MG63 (cell line): ENCODE measurements at regions not wholly inside any gene's neighbourhood (a gene's known extent, or its start where the extent isn't known, plus 50 kb on each side); places are given as distances from the start of the nearest gene placed in this dataset.
"Not testable (repeated sequence)": the region's sequence is repeated elsewhere in the genome, so short reads cannot be mapped to it uniquely, and the experiment has no call there.

ENCODE experiments used
- DNase-seq: peaks from one replicate; pipeline ENCODE4 v3.0.0-alpha.2; 2020
- H3K27me3 ChIP-seq: fragments of 250-450 bp; sonication (Bioruptor Pico); 2 replicates; pipeline ENCODE4 v1.5.1; 2020; ENCODE audit warnings: mild to moderate bottlenecking, moderate library complexity
- H3K36me3 ChIP-seq: fragments of 250-450 bp; sonication (Bioruptor Pico); 2 replicates; pipeline ENCODE4 v1.5.1; 2020; ENCODE audit warnings: mild to moderate bottlenecking, moderate library complexity
- H3K4me3 ChIP-seq: fragments of 250-450 bp; sonication (Bioruptor Pico); 2 replicates; pipeline ENCODE4 v1.5.1; 2020; ENCODE audit warnings: mild to moderate bottlenecking, moderate library complexity
- H3K9me3 ChIP-seq: fragments of 250-450 bp; sonication (Bioruptor Pico); 2 replicates; pipeline ENCODE4 v1.5.1; 2020; ENCODE audit warnings: mild to moderate bottlenecking, moderate library complexity

GRCh38 chr10:53357587-53357986, 585.0 kb upstream of the MBL2 start:
- DNase-seq, result no peak
- Histone ChIP-seq H3K4me3 (no peak overlapping the region), H3K27me3 (no peaks in the 10 kb centered on the region), H3K9me3 (no peaks in the 10 kb centered on the region), H3K36me3 (no peaks in the 10 kb centered on the region)

- peak; percentile 2 for DNase-seq
- no peaks in the 10 kb centered on the region for H3K36me3 ChIP-seq
- no peak overlapping the region for H3K4me3 ChIP-seq
- H3K9me3 ChIP-seq, result no peaks in the 10 kb centered on the region
- H3K27me3 ChIP-seq, result no peaks in the 10 kb centered on the region
These were observed 584.2 kb upstream of the MBL2 start for GRCh38 chr10:53356616-53357349.

- DNase-seq, H3K27me3 ChIP-seq, H3K36me3 ChIP-seq, H3K9me3 ChIP-seq, H3K4me3 ChIP-seq: not testable (repeated sequence)
These were observed 569.9 kb upstream of the MBL2 start for GRCh38 chr10:53342531-53342930.

- H3K27me3 ChIP-seq, H3K4me3 ChIP-seq, H3K36me3 ChIP-seq, DNase-seq, H3K9me3 ChIP-seq: not testable (repeated sequence)
These were observed 565.6 kb upstream of the MBL2 start for GRCh38 chr10:53338199-53338598.

GRCh38 chr10:53335803-53336422, 563.3 kb upstream of the MBL2 start:
- H3K36me3 ChIP-seq, H3K27me3 ChIP-seq, DNase-seq, H3K4me3 ChIP-seq, H3K9me3 ChIP-seq: not testable (repeated sequence)

GRCh38 chr10:53331460-53331859, 558.9 kb upstream of the MBL2 start:
- Histone ChIP-seq H3K4me3 (no peak overlapping the region), H3K27me3 (no peaks in the 10 kb centered on the region), H3K9me3 (no peaks in the 10 kb centered on the region), H3K36me3 (no peaks in the 10 kb centered on the region)
- no peak for DNase-seq

- H3K36me3 ChIP-seq, H3K27me3 ChIP-seq, H3K4me3 ChIP-seq, H3K9me3 ChIP-seq, DNase-seq: not testable (repeated sequence)
These were observed 554.1 kb upstream of the MBL2 start for GRCh38 chr10:53326401-53327305.

GRCh38 chr10:53325066-53325465, 552.5 kb upstream of the MBL2 start:
- Histone ChIP-seq H3K9me3 (no peaks in the 10 kb centered on the region), H3K27me3 (no peaks in the 10 kb centered on the region), H3K36me3 (no peaks in the 10 kb centered on the region), H3K4me3 (no peak overlapping the region)
- peak; percentile 3 for DNase-seq

GRCh38 chr10:53315709-53316108, 543.1 kb upstream of the MBL2 start:
- H3K36me3 ChIP-seq, result no peaks in the 10 kb centered on the region
- no peak overlapping the region for H3K4me3 ChIP-seq
- no peak for DNase-seq
- H3K27me3 ChIP-seq, result no peaks in the 10 kb centered on the region
- H3K9me3 ChIP-seq, result no peaks in the 10 kb centered on the region

- Histone ChIP-seq H3K27me3 (no peaks in the 10 kb centered on the region), H3K9me3 (no peaks in the 10 kb centered on the region), H3K36me3 (no peaks in the 10 kb centered on the region), H3K4me3 (no peak overlapping the region)
- DNase-seq, result peak; percentile 48
These were observed 542.3 kb upstream of the MBL2 start for GRCh38 chr10:53314876-53315275.

- Histone ChIP-seq H3K4me3 (no peak overlapping the region), H3K9me3 (no peaks in the 10 kb centered on the region), H3K27me3 (no peaks in the 10 kb centered on the region), H3K36me3 (no peaks in the 10 kb centered on the region)
- no peak for DNase-seq
These were observed 525.9 kb upstream of the MBL2 start for GRCh38 chr10:53298443-53298842.

GRCh38 chr10:53284615-53285182, 512.1 kb upstream of the MBL2 start:
- Histone ChIP-seq H3K27me3 (no peaks in the 10 kb centered on the region), H3K36me3 (no peaks in the 10 kb centered on the region), H3K9me3 (no peaks in the 10 kb centered on the region), H3K4me3 (no peak overlapping the region)
- no peak for DNase-seq

- Histone ChIP-seq H3K27me3 (no peaks in the 10 kb centered on the region), H3K36me3 (no peaks in the 10 kb centered on the region), H3K4me3 (no peak overlapping the region), H3K9me3 (no peaks in the 10 kb centered on the region)
- DNase-seq, result no peak
These were observed 504.2 kb upstream of the MBL2 start for GRCh38 chr10:53276797-53277196.

GRCh38 chr10:53269482-53269881, 496.9 kb upstream of the MBL2 start:
- DNase-seq, result no peak
- H3K9me3 ChIP-seq, result no peaks in the 10 kb centered on the region
- H3K4me3 ChIP-seq, result no peak overlapping the region
- no peaks in the 10 kb centered on the region for H3K36me3 ChIP-seq
- H3K27me3 ChIP-seq, result no peaks in the 10 kb centered on the region; the same call in 1 of the 2 replicates

- Histone ChIP-seq H3K36me3 (no peaks in the 10 kb centered on the region), H3K4me3 (no peak overlapping the region), H3K9me3 (no peaks in the 10 kb centered on the region), H3K27me3 (no peaks in the 10 kb centered on the region; the same call in 1 of the 2 replicates)
- no peak for DNase-seq
These were observed 487.6 kb upstream of the MBL2 start for GRCh38 chr10:53260213-53260612.

- no peak overlapping the region for H3K4me3 ChIP-seq
- no peaks in the 10 kb centered on the region for H3K9me3 ChIP-seq
- H3K27me3 ChIP-seq, result no peaks in the 10 kb centered on the region
- no peak for DNase-seq
- H3K36me3 ChIP-seq, result no peaks in the 10 kb centered on the region
These were observed 484.0 kb upstream of the MBL2 start for GRCh38 chr10:53256623-53257022.

- no peak for DNase-seq
- no peaks in the 10 kb centered on the region for H3K27me3 ChIP-seq
- H3K4me3 ChIP-seq, result no peak overlapping the region
- no peaks in the 10 kb centered on the region for H3K9me3 ChIP-seq
- no peaks in the 10 kb centered on the region for H3K36me3 ChIP-seq
These were observed 483.1 kb upstream of the MBL2 start for GRCh38 chr10:53255661-53256205.
